Gastroesophageal sphincter (tissue), 4 donors: ENCODE measurements at regions not wholly inside any gene's neighbourhood (a gene's known extent, or its start where the extent isn't known, plus 50 kb on each side); places are given as distances from the start of the nearest gene placed in this dataset.

ENCODE experiments used
- ATAC-seq: fragments of 150-250 bp; one replicate; pipeline ENCODE4 v1.9.1; 2016; ENCODE audit warnings: mild to moderate bottlenecking, moderate library complexity
- H3K27ac ChIP-seq, 4 donors: fragments of 200-600 bp; sonication (generic) in 3 of 4; 1 replicate in 3 of 4; 2 replicates in 1 of 4; pipeline ENCODE4 v1.5.1; 2016 to 2019
- H3K27me3 ChIP-seq: fragments of 200-600 bp; sonication (generic); one replicate; pipeline ENCODE4 v1.5.1; 2019
- H3K36me3 ChIP-seq, 2 donors: fragments of 200-600 bp; sonication (generic); one replicate each; pipeline ENCODE4 v1.5.1; 2019; ENCODE audit warnings: control low read depth in 1 of 2
- H3K4me1 ChIP-seq, 3 donors: fragments of 200-600 bp; sonication (generic); 1 replicate in 2 of 3; 2 replicates in 1 of 3; pipeline ENCODE4 v1.5.1; 2016 to 2019; ENCODE audit warnings: control low read depth in 2 of 3
- H3K4me3 ChIP-seq, 2 donors: fragments of 200-600 bp; sonication (generic); one replicate each; pipeline ENCODE4 v1.5.1; 2019; ENCODE audit warnings: mild to moderate bottlenecking in 1 of 2, moderate library complexity in 1 of 2
- H3K9me3 ChIP-seq, 3 donors: fragments of 200-600 bp; sonication (generic); one replicate each; pipeline ENCODE4 v1.5.1; 2017 to 2019; ENCODE audit warnings: control low read depth in 2 of 3
- EP300 ChIP-seq: sonication (generic); formaldehyde crosslinking; IDR thresholded peaks from one replicate; pipeline ENCODE4 v1.6.1; 2017; ENCODE audit warnings: antibody characterized with exemption, mild to moderate bottlenecking
- POLR2A ChIP-seq, 2 donors: fragments of 450-650 bp; IDR thresholded peaks; one replicate each; pipeline ENCODE4 v1.6.1; 2017; ENCODE audit warnings: antibody characterized with exemption in 2 of 2, mild to moderate bottlenecking in 2 of 2, moderate library complexity in 1 of 2
- POLR2AphosphoS5 ChIP-seq: sonication (generic); formaldehyde crosslinking; IDR thresholded peaks from one replicate; pipeline ENCODE4 v1.6.1; 2017; ENCODE audit warnings: antibody characterized with exemption
- WGBS, 2 donors: methylation state at CpG; one replicate each; pipeline ENCODE4 v1.1.5; 2018; ENCODE audit warnings: low coverage in 1 of 2; 5-methylcytosine and 5-hydroxymethylcytosine counted together
- TF ChIP-seq, protein P1 (sequence below), 4 experiments: fragments of 200-600 bp in 2 of 4; fragments of 450-650 bp in 2 of 4; sonication (generic) in 1 of 4; IDR thresholded peaks; one replicate each; pipeline ENCODE4 v1.5.1; 2017 to 2019; ENCODE audit warnings: antibody characterized with exemption in 4 of 4, mild to moderate bottlenecking in 2 of 4, moderate library complexity in 2 of 4

DNA sequence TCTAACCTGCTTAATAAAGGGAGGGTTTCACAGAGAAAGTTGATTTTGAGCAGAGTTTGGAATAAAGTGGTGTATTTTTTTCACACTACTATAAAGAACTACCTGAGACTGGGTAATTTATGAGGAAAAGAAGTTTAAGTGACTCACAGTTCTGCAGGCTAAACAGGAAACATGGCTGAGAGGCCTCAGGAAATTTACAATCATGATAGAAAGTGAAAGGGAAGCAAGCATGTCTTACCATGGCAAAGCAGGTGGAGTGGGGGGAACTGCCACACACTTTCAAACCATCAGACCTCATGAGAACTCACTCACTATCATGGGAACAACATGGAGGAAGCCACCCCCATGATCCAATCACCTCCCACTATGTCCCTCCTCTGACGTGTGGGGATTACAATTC, 546.7 kb downstream of the EPHA4 start:
- H3K4me1 ChIP-seq = no peaks in the 10 kb centered on the region
- TF ChIP-seq, protein P1, sequence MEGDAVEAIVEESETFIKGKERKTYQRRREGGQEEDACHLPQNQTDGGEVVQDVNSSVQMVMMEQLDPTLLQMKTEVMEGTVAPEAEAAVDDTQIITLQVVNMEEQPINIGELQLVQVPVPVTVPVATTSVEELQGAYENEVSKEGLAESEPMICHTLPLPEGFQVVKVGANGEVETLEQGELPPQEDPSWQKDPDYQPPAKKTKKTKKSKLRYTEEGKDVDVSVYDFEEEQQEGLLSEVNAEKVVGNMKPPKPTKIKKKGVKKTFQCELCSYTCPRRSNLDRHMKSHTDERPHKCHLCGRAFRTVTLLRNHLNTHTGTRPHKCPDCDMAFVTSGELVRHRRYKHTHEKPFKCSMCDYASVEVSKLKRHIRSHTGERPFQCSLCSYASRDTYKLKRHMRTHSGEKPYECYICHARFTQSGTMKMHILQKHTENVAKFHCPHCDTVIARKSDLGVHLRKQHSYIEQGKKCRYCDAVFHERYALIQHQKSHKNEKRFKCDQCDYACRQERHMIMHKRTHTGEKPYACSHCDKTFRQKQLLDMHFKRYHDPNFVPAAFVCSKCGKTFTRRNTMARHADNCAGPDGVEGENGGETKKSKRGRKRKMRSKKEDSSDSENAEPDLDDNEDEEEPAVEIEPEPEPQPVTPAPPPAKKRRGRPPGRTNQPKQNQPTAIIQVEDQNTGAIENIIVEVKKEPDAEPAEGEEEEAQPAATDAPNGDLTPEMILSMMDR (IDR thresholded peaks at IDR 0.05) = no peak
- TF ChIP-seq POLR2AphosphoS5 (no peak), EP300 (no peak), POLR2A (IDR thresholded peaks at IDR 0.05) (no peak)
- H3K36me3 ChIP-seq = no peaks in the 10 kb centered on the region
- no peaks in the 10 kb centered on the region for H3K27me3 ChIP-seq
- no peak overlapping the region for H3K27ac ChIP-seq
- 89% methylated on average over 1 of the region's 1 CpG; no CpG with 5 or more reads in 1 of the 2 donors for WGBS, 2 donors
- no peak overlapping the region for H3K4me3 ChIP-seq
- no peaks in the 10 kb centered on the region for H3K9me3 ChIP-seq
- ATAC-seq = no peak

DNA sequence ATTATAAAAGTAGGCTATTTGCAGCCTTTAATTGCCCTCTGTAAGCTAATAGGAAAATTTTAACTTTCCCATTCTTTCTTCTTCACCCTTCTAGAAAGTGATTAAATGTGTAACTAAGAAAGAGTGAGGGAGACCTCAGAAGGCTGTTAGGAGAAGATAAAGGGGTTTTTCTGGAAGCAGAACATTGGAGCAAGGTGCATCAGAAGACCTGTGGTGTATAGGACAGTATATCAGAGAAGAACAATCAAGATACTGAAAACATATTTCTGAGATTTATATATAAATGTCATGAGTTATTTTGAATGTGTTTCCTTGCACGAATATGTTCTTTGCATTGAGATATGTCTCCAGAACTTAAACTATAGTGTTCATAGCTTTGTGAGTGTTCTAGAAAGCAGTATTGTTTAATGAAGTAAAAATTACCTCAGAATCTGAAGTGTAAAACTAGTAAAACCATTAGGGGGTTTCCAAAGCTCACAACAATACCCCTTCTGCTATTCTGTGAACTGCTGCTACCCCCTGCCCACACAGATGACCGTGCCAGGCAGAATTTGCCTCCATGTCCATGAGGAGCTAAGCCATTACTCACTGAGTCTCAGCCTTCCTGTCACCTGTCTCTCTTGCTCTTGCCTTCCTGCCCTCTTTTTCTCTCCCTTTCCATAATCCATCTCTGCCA, 537.9 kb downstream of the EPHA4 start:
- Histone ChIP-seq H3K4me1 (no peaks in the 10 kb centered on the region), H3K4me3 (no peak overlapping the region), H3K27ac (no peak overlapping the region), H3K27me3 (no peaks in the 10 kb centered on the region), H3K36me3 (no peaks in the 10 kb centered on the region), H3K9me3 (no peaks in the 10 kb centered on the region)
- ATAC-seq = no peak
- 78 to 79% methylated on average over 2 of the region's 2 CpGs for WGBS, 2 donors
- TF ChIP-seq POLR2A (IDR thresholded peaks at IDR 0.05) (no peak), POLR2AphosphoS5 (no peak), EP300 (no peak)
- TF ChIP-seq, protein P1 (IDR thresholded peaks at IDR 0.05) = no peak

DNA sequence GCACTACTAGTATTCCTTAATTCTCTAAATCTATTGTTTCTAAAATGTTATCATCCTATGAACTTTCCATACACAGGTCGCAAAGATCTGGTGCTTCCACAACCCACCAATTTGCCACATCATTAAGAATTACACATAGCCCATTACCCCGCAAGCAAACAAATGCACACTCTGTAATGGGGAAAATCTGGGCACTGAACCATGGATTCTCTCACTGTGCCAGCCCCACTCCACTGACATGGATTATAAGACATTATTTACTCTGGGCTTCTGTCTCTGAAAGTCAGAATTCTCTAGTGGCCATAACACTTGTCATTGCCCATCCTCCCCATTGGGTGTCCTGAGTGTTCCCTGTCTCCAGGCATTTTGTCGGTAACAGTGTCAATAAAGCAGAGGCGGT, 537.1 kb downstream of the EPHA4 start:
- WGBS, 2 donors = 94% methylated on average over 4 of the region's 4 CpGs
- H3K27ac ChIP-seq = no peak overlapping the region
- H3K36me3 ChIP-seq = no peaks in the 10 kb centered on the region
- no peaks in the 10 kb centered on the region for H3K4me1 ChIP-seq
- H3K9me3 ChIP-seq = no peaks in the 10 kb centered on the region
- no peaks in the 10 kb centered on the region for H3K27me3 ChIP-seq
- ATAC-seq = no peak
- no peak for TF ChIP-seq EP300
- TF ChIP-seq, protein P1 (IDR thresholded peaks at IDR 0.05) = no peak
- TF ChIP-seq POLR2A (IDR thresholded peaks at IDR 0.05) = no peak
- no peak for TF ChIP-seq POLR2AphosphoS5
- no peak overlapping the region for H3K4me3 ChIP-seq

DNA sequence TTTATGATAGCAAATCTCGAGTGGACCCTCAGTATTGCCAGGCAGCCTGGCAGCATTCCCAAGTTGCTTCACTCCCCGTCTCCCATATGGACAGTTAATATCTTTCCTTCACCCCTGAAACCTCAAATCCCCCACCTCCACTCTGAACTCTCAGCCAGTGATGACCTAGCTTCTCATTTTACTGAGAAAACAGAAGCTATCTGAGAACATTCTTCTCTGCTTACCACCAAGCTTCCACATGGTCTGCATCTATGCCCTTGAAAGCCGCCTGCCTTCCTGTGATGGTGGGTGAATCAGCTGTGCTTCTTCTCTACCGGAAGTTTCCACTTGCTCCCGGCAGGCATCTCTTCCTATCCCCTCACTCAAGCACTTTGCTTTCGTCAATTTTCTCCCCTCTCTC, 529.2 kb downstream of the EPHA4 start:
- ATAC-seq = no peak
- Histone ChIP-seq H3K27me3 (no peaks in the 10 kb centered on the region), H3K4me1 (no peaks in the 10 kb centered on the region), H3K36me3 (no peaks in the 10 kb centered on the region), H3K27ac (no peak overlapping the region), H3K9me3 (no peaks in the 10 kb centered on the region), H3K4me3 (no peak overlapping the region)
- 80 to 81% methylated on average over 6 of the region's 6 CpGs for WGBS, 2 donors
- TF ChIP-seq POLR2AphosphoS5 (no peak), POLR2A (IDR thresholded peaks at IDR 0.05) (no peak), EP300 (no peak)
- TF ChIP-seq, protein P1 (IDR thresholded peaks at IDR 0.05) = no peak

DNA sequence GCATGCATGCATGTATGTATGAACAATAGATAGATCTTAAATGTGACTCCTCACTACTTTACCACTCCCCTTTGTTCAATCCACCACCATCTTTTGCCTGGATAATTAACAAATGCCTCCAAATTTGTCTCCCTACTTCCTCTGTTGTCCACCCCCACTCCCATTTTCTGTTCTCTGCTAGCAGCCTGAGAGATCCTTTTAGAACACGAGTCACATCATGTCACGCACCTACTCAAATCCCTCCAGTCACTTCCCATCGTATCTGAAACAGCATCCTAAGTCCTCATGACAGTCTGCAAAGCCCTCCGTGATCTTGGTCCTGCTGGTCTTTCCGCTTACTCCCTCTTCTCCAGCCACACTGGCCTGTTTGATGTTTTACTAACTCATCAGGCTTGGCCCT, 527.3 kb downstream of the EPHA4 start:
- Histone ChIP-seq H3K27me3 (no peaks in the 10 kb centered on the region), H3K4me1 (no peaks in the 10 kb centered on the region), H3K27ac (no peak overlapping the region), H3K36me3 (no peaks in the 10 kb centered on the region), H3K4me3 (no peak overlapping the region), H3K9me3 (no peaks in the 10 kb centered on the region)
- 88 to 99% methylated on average over 5 of the region's 5 CpGs for WGBS, 2 donors
- ATAC-seq = no peak
- TF ChIP-seq EP300 = no peak
- no peak for TF ChIP-seq POLR2A (IDR thresholded peaks at IDR 0.05)
- TF ChIP-seq, protein P1 (IDR thresholded peaks at IDR 0.05) = no peak
- TF ChIP-seq POLR2AphosphoS5 = no peak
